Mucosa of rectum (tissue), 2 donors: ENCODE measurements at regions not wholly inside any gene's neighbourhood (a gene's known extent, or its start where the extent isn't known, plus 50 kb on each side); places are given as distances from the start of the nearest gene placed in this dataset.
"Not testable (repeated sequence)": the region's sequence is repeated elsewhere in the genome, so short reads cannot be mapped to it uniquely, and the experiment has no call there.

Experiments
- H3K27ac ChIP-seq, 2 donors: one replicate each; pipeline ENCODE4 v1.7.0; 2013; ENCODE audit warnings: inconsistent platforms in 2 of 2, low read depth in 2 of 2, low read length in 2 of 2
- H3K27me3 ChIP-seq, 2 donors: one replicate each; pipeline ENCODE4 v1.7.0; 2013; ENCODE audit warnings: low read length in 2 of 2; ENCODE audit not compliant: control insufficient read depth in 2 of 2, insufficient read depth in 2 of 2
- H3K36me3 ChIP-seq, 2 donors: one replicate each; pipeline ENCODE4 v1.7.0; 2013; ENCODE audit warnings: low read length in 2 of 2; ENCODE audit not compliant: control insufficient read depth in 2 of 2, insufficient read depth in 2 of 2
- H3K4me1 ChIP-seq, 2 donors: one replicate each; pipeline ENCODE4 v1.7.0; 2013; ENCODE audit warnings: low read length in 2 of 2, mild to moderate bottlenecking in 1 of 2; ENCODE audit not compliant: control insufficient read depth in 2 of 2, insufficient read depth in 2 of 2
- H3K4me3 ChIP-seq, 2 donors: one replicate each; pipeline ENCODE4 v1.7.0; 2013; ENCODE audit warnings: low read length in 2 of 2
- H3K9ac ChIP-seq, 2 donors: one replicate each; pipeline ENCODE4 v1.7.0; 2013; ENCODE audit warnings: low read length in 2 of 2, low read depth in 1 of 2, mild to moderate bottlenecking in 1 of 2
- H3K9me3 ChIP-seq, 2 donors: one replicate each; pipeline ENCODE4 v1.7.0; 2013; ENCODE audit warnings: low read length in 2 of 2; ENCODE audit not compliant: control insufficient read depth in 2 of 2
- donor health status: healthy.
- donor health status: Normal muscosa, but diverticular disease.

DNA sequence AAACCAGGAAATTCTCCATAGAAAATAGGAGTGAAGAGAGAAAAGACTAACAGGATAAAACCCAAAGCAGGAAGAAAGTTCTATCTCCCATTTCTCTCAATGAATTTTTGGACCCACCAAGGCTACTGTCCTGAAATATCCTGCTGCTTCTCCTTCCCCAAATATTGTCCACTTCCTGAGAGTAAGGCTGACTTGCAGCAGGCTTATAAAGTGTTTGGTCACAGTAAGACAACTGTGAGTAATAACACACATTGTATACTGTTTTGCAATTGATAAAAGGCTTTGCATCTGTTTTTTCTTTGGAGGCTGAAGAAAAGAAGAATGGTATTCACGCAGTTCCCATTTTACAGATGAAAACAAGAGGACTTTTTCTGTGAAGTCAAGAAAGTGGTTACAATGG lies 52.8 kb downstream of the FOXD4L6 start:
- H3K9ac ChIP-seq, H3K27me3 ChIP-seq, H3K27ac ChIP-seq, H3K4me3 ChIP-seq, H3K9me3 ChIP-seq, H3K4me1 ChIP-seq, H3K36me3 ChIP-seq: not testable (repeated sequence)

DNA sequence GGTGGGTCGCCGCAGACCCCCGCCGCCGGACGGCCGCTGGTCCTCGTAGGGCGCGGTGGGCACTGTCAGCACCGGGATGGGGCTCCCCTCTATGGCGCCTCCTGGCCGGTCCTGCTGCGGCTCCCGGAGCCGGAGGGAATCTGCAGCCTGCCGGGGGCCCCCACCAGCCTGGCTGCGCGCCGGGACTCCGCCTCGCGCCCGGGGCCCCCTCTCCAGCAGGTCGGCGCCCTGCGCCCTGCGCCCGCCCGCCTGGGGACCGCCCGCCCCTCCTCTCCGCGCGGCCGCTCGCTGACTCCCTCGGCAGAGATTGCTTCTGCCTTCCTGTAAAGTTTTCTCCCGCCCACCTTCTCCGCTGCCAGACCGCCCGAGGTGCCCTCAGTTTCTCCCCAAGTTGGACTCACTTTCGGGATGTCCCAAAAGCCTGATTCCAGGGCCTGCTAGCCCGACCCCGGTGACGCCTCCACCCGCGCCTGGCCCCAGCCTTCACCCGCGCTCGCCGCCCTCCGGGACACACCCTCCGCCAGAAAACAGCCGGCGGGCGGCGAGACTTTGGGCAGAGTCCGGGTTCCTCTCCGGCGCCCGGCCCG lies 54.0 kb downstream of the FOXD4L6 start:
- not testable (repeated sequence) for H3K9me3 ChIP-seq, H3K27me3 ChIP-seq, H3K36me3 ChIP-seq, H3K27ac ChIP-seq, H3K4me1 ChIP-seq
- H3K9ac ChIP-seq: peak overlapping the region in 1 of 2 donors; percentile 53
- H3K4me3 ChIP-seq: peak overlapping the region; percentile 62 to 65

DNA sequence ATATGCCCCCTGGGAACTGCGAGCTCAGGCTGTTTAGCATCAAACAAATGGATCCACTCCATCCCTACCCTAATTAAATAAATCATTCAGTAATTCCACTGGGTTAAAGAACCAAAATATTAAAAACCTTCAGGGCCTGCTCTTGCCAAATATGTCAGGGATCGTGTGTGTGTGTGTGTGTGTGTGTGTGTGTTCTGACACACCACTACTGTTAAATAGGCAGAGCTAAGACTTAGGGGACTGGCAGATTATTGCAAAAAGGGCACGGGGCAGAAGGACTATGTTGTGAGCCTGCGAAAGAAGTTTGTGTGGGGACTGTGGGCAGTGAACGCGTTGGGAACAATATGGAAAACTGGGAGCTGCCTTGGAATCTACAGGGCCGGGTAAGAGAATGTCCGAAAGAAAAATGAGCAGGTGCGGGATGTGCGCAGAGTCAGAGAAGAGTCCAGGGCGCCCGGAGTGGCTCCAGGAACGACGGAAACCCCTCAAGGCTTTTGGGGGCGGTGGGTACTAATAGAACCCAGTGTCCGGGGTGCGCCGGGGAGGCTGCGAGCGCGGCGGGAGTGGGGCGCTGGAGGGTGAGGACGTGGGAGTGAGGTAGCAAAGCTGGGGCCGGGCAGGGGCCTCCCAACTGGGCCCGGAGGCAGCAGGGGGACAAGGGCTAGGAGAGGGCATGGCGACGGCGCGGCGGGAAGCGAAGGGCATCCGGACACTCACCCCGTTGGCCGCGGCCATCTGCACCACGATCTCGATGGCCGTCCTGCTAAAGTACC lies 54.8 kb downstream of the FOXD4L6 start:
- peak overlapping the region; percentile 48 to 62 for H3K4me3 ChIP-seq
- H3K36me3 ChIP-seq, H3K27me3 ChIP-seq, H3K4me1 ChIP-seq, H3K9ac ChIP-seq, H3K27ac ChIP-seq, H3K9me3 ChIP-seq: not testable (repeated sequence)

DNA sequence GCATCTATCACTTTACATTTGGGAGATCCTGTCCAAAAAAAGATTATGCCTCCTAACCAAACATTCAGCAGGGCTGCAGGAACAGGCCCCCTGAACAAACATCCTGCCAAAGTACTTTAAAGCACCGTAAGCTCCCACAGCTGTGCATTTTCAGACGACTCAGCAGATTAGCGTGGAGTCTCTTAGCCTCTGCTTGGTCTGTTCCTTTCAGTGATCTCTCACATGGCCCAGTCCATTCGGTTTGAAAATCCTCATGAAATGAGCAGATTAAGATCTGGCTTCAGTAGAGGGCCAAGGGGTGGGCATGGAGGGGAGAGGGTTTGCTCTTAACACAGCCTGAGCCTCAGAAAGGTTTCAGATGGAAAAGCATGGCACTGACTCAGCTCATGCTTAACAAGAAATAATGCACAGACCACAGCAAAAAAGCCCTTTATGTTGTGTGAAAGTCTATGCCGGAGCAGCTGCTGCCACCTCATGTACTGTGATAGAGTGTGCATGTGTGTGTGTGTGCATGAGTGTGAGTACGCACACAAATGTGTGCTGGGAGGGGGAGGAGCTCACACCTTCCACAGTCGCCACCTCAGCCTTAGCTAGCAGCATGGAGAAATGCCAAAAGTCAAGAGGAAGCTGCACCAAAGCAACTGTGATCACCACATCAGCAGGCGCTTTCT lies 64.2 kb downstream of the FOXD4L6 start:
- H3K27me3 ChIP-seq, H3K4me3 ChIP-seq, H3K9ac ChIP-seq, H3K27ac ChIP-seq, H3K36me3 ChIP-seq, H3K4me1 ChIP-seq, H3K9me3 ChIP-seq: not testable (repeated sequence)

DNA sequence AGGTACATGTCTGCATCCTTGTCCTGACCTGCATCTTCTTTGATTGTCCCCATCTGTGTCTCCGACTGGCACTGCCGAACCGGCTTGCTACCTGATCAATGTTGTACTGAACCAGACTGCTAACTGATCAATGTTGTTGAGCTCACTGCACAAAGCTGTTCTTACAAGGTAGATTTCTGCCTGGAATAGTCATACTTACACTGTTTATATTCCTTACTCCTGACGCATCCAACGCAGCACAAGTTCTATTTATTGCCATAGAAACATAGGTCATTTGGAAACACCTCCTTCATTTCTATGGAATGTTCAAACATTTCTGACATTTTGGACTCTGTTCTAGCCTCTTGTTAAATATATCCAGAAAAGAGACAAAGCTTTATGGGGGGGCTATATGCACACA lies 65.2 kb downstream of the FOXD4L6 start:
- not testable (repeated sequence) for H3K9ac ChIP-seq, H3K4me3 ChIP-seq, H3K36me3 ChIP-seq, H3K27me3 ChIP-seq, H3K4me1 ChIP-seq, H3K9me3 ChIP-seq, H3K27ac ChIP-seq

DNA sequence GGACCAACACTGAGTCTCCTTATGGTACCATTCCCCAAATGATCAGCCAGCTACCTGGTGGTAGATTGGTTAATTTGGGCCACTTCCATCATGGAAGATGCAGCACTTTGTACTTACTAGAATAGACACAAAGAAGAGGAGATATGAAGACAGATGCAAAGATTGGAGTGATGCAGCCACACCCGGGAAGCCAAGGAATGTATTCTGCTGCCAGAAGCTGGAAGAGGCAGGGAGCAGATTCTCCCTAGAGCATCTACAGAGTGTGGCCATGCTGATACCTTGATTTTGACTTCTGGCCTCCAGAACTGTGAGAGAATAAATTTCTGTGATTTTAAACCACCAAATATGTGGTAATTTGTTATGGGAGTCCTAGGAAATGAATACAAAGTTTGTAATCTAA lies 68.9 kb downstream of the FOXD4L6 start:
- H3K9me3 ChIP-seq, H3K9ac ChIP-seq: not testable (repeated sequence)

DNA sequence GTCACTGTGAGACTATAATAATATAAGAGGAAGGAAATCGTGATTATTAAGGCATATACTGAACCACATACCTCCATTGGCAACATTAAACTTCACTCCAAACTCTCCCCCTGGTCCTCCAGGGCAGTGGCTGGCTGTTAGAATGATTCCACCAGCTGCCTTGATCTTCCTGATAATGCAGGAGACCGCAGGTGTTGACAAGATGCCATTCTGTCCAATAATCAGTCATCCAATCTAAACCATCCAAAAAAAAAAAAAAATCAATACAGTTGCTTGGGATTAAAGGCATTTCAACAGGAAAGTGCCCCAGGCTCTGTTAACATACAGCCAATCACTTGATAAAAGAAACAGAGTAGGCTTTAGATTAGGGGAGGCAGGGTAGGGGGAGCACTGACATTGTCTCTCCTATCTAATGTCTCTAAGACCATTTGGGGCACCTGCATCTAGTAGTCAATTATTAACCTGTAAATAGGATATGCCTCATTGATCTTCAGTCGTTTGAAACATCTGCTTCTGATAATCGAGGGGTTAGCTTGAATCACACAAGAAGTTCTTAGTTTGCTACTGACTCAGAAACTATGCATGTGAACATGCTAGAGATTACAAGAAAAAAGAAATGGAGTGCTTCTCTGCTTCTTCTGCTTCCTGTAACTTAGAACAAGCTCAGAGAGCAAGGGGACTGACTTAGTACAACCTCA lies 74.7 kb downstream of the FOXD4L6 start:
- not testable (repeated sequence) for H3K27ac ChIP-seq, H3K4me3 ChIP-seq, H3K4me1 ChIP-seq, H3K9ac ChIP-seq, H3K27me3 ChIP-seq, H3K9me3 ChIP-seq, H3K36me3 ChIP-seq

More for the DNA sequence above, 68.9 kb downstream of the FOXD4L6 start:
- H3K27me3 ChIP-seq, H3K4me3 ChIP-seq, H3K36me3 ChIP-seq, H3K27ac ChIP-seq, H3K4me1 ChIP-seq: not testable (repeated sequence)

DNA sequence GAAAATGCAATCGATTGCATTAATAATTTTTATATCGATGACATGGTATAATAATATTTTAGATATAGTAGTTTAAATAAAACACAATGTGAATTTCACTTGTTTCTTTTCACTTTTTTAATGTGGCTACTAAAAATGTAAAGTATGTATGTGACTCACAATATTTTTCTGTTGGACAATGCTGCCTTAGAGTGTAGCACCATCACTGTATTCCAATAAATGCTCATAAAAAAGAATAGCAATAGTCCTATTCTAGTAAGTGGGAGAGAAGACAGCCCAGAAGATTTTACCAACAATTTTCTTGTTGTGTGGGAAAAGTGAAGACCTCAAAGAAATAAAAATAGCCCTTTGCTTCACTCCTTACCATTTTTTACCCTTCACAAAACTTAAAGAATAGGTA lies 79.8 kb downstream of the FOXD4L6 start:
- not testable (repeated sequence) for H3K27me3 ChIP-seq, H3K4me3 ChIP-seq, H3K9me3 ChIP-seq, H3K9ac ChIP-seq, H3K4me1 ChIP-seq, H3K36me3 ChIP-seq, H3K27ac ChIP-seq

DNA sequence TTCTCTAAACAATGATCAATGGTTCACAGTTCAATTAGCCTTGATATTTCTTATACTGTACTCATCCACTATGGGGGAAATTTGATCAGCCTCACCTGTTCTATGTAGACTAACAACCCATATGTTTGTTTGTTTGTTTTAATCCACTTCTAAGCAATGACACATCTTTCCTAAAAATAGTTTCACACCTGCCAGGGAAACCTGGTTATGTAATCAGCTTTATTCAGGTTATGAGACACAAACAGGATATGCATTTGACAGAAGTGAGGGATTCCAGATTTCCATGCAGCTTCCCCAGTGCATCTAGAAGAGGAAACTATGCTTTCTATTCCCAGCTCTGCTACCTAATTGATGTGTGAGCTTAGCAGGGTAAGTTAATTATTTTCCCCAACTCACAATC lies 80.7 kb downstream of the FOXD4L6 start:
- H3K9me3 ChIP-seq, H3K4me3 ChIP-seq, H3K27ac ChIP-seq, H3K36me3 ChIP-seq, H3K4me1 ChIP-seq, H3K9ac ChIP-seq, H3K27me3 ChIP-seq: not testable (repeated sequence)

DNA sequence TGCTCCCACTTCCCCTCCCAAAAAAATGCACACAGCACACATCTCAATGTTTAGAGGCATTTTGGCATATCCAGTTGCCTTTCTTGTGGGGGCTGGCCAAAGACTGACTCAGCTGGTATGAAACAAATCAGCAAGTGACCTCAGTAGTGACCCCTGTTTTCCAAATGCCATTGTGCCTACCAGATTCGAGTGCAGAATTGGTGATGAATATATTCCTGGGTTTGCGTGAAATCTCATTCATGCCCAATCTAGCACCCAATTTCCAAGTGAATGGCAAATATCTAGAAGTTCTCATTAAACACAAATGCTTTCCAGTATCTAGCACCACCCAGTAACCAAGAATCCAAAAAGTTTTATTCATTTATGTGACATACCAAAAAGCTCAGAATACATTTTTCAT lies 83.6 kb downstream of the FOXD4L6 start:
- H3K36me3 ChIP-seq, H3K9ac ChIP-seq, H3K4me3 ChIP-seq, H3K27me3 ChIP-seq, H3K27ac ChIP-seq, H3K4me1 ChIP-seq, H3K9me3 ChIP-seq: not testable (repeated sequence)
